Astrocyte (in vitro differentiated cells and primary cell): ENCODE measurements at regions not wholly inside any gene's neighbourhood (a gene's known extent, or its start where the extent isn't known, plus 50 kb on each side); places are given as distances from the start of the nearest gene placed in this dataset.

Source experiments
- DNase-seq: peaks from one replicate; pipeline ENCODE4 v3.0.0-alpha.2; 2010; ENCODE audit warnings: low read depth
- FAIRE-seq: peaks from 2 replicates; lab custom pipeline; 2011; peaks lifted over from hg19 to GRCh38; lab: Jason Lieb, UNC
- H2AFZ ChIP-seq: 2 replicates; pipeline ENCODE4 v1.6.0; 2012; ENCODE audit warnings: low read depth, low read length, inconsistent platforms
- H3K27ac ChIP-seq: 2 replicates; pipeline ENCODE4 v1.5.1; 2011; ENCODE audit warnings: low read depth, low read length, inconsistent platforms
- H3K27me3 ChIP-seq: 2 replicates; pipeline ENCODE4 v1.6.0; 2011; ENCODE audit warnings: low read length, inconsistent platforms; ENCODE audit not compliant: insufficient read depth
- H3K36me3 ChIP-seq: 2 replicates; pipeline ENCODE4 v1.5.1; 2011; ENCODE audit warnings: low read length, inconsistent platforms; ENCODE audit not compliant: insufficient read depth
- H3K4me1 ChIP-seq: 2 replicates; pipeline ENCODE4 v1.5.1; 2011; ENCODE audit warnings: low read length, inconsistent platforms; ENCODE audit not compliant: insufficient read depth
- H3K4me2 ChIP-seq: 2 replicates; pipeline ENCODE4 v1.6.0; 2012; ENCODE audit warnings: low read length, inconsistent platforms
- H3K4me3 ChIP-seq: 2 replicates; pipeline ENCODE4 v1.5.1; 2011; ENCODE audit warnings: low read depth, mild to moderate bottlenecking, low read length, inconsistent platforms; ENCODE audit not compliant: insufficient read depth
- H3K79me2 ChIP-seq: 2 replicates; pipeline ENCODE4 v1.6.0; 2012; ENCODE audit warnings: mild to moderate bottlenecking, low read length, inconsistent platforms; ENCODE audit not compliant: insufficient read depth
- H3K9ac ChIP-seq: 2 replicates; pipeline ENCODE4 v1.6.0; 2012; ENCODE audit warnings: mild to moderate bottlenecking, low read length, inconsistent platforms
- H3K9me3 ChIP-seq: 2 replicates; pipeline ENCODE4 v1.5.1; 2012; ENCODE audit warnings: low read depth, mild to moderate bottlenecking, low read length, inconsistent platforms; ENCODE audit not compliant: insufficient read depth
- H4K20me1 ChIP-seq: 2 replicates; pipeline ENCODE4 v1.6.0; 2012; ENCODE audit warnings: low read length, inconsistent platforms; ENCODE audit not compliant: insufficient read depth
- H3K27ac Mint-ChIP-seq: one replicate; pipeline ENCODE4 v1.8.0; 2021; ENCODE audit warnings: mild to moderate bottlenecking, mixed read lengths; ENCODE audit not compliant: unreplicated experiment
- H3K27me3 Mint-ChIP-seq: one replicate; pipeline ENCODE4 v1.8.0; 2021; ENCODE audit warnings: low read depth, mixed read lengths; ENCODE audit not compliant: unreplicated experiment
- H3K36me3 Mint-ChIP-seq: one replicate; pipeline ENCODE4 v1.8.0; 2021; ENCODE audit warnings: low read depth, mixed read lengths; ENCODE audit not compliant: unreplicated experiment
- H3K4me1 Mint-ChIP-seq: one replicate; pipeline ENCODE4 v1.8.0; 2021; ENCODE audit warnings: low read depth, mixed read lengths; ENCODE audit not compliant: unreplicated experiment
- H3K4me3 Mint-ChIP-seq: one replicate; pipeline ENCODE4 v1.8.0; 2021; ENCODE audit warnings: mild to moderate bottlenecking, moderate library complexity, mixed read lengths; ENCODE audit not compliant: unreplicated experiment
- H3K9me3 Mint-ChIP-seq: one replicate; pipeline ENCODE4 v1.8.0; 2021; ENCODE audit warnings: mild to moderate bottlenecking, mixed read lengths; ENCODE audit not compliant: unreplicated experiment
- CTCF ChIP-seq: IDR thresholded peaks from 2 replicates; pipeline ENCODE4 v1.5.1; 2011; ENCODE audit warnings: low read depth, mild to moderate bottlenecking, inconsistent platforms, low read length, moderate library complexity; ENCODE audit not compliant: insufficient read depth
- EZH2 ChIP-seq: IDR thresholded peaks from 2 replicates; pipeline ENCODE4 v1.6.1; 2012; ENCODE audit warnings: mild to moderate bottlenecking, low read length, inconsistent platforms; ENCODE audit not compliant: insufficient read depth

GRCh38 chr13:106029676-106030290 lies 505.7 kb downstream of the EFNB2 start:
- Mint-ChIP-seq H3K27me3 (no peaks in the 10 kb centered on the region), H3K4me3 (no peak overlapping the region), H3K27ac (no peak overlapping the region), H3K36me3 (no peaks in the 10 kb centered on the region), H3K4me1 (peaks cover 5% of the 10 kb centered on the region), H3K9me3 (no peaks in the 10 kb centered on the region)
- no peaks in the 10 kb centered on the region for H3K79me2 ChIP-seq
- no peak overlapping the region for H3K27ac ChIP-seq
- no peak for TF ChIP-seq EZH2
- TF ChIP-seq CTCF = no peak
- H2AFZ ChIP-seq = no peak overlapping the region
- no peaks in the 10 kb centered on the region for H3K27me3 ChIP-seq
- DNase-seq = no peak
- H4K20me1 ChIP-seq = no peaks in the 10 kb centered on the region
- no peak for FAIRE-seq
- no peak overlapping the region for H3K4me3 ChIP-seq
- no peak overlapping the region for H3K4me2 ChIP-seq
- H3K36me3 ChIP-seq = no peaks in the 10 kb centered on the region
- no peaks in the 10 kb centered on the region for H3K9me3 ChIP-seq
- peaks cover 3% of the 10 kb centered on the region for H3K4me1 ChIP-seq
- H3K9ac ChIP-seq = no peak overlapping the region

GRCh38 chr13:106028911-106029310 lies 506.6 kb downstream of the EFNB2 start:
- FAIRE-seq (peak; percentile 68), DNase-seq (peak; percentile 71)
- TF ChIP-seq EZH2 (no peak), CTCF (no peak)
- no peaks in the 10 kb centered on the region for H3K27me3 ChIP-seq
- Mint-ChIP-seq H3K4me1 (peaks cover 5% of the 10 kb centered on the region), H3K9me3 (peaks cover 3% of the 10 kb centered on the region), H3K4me3 (no peak overlapping the region), H3K27ac (no peak overlapping the region), H3K36me3 (no peaks in the 10 kb centered on the region), H3K27me3 (no peaks in the 10 kb centered on the region)
- H3K36me3 ChIP-seq = no peaks in the 10 kb centered on the region
- no peak overlapping the region for H3K9ac ChIP-seq
- no peaks in the 10 kb centered on the region for H4K20me1 ChIP-seq
- no peak overlapping the region for H3K27ac ChIP-seq
- H3K4me2 ChIP-seq = peak overlapping the region; percentile 26
- H3K79me2 ChIP-seq = no peaks in the 10 kb centered on the region
- H3K9me3 ChIP-seq = no peaks in the 10 kb centered on the region
- H3K4me1 ChIP-seq = peaks cover 3% of the 10 kb centered on the region
- no peak overlapping the region for H2AFZ ChIP-seq
- H3K4me3 ChIP-seq = no peak overlapping the region

- no peaks in the 10 kb centered on the region for H3K36me3 Mint-ChIP-seq
- no peak for DNase-seq
- Histone ChIP-seq H4K20me1 (no peaks in the 10 kb centered on the region), H2AFZ (no peak overlapping the region), H3K4me3 (no peak overlapping the region), H3K4me1 (no peaks in the 10 kb centered on the region), H3K27ac (no peak overlapping the region), H3K9ac (no peak overlapping the region), H3K9me3 (no peaks in the 10 kb centered on the region), H3K4me2 (no peak overlapping the region), H3K27me3 (no peaks in the 10 kb centered on the region), H3K36me3 (no peaks in the 10 kb centered on the region), H3K79me2 (no peaks in the 10 kb centered on the region)
- no peak overlapping the region for H3K27ac Mint-ChIP-seq
- no peaks in the 10 kb centered on the region for H3K4me1 Mint-ChIP-seq
- H3K4me3 Mint-ChIP-seq = no peak overlapping the region
- H3K27me3 Mint-ChIP-seq = peaks cover 3% of the 10 kb centered on the region
- H3K9me3 Mint-ChIP-seq = peaks cover 4% of the 10 kb centered on the region
- no peak for TF ChIP-seq EZH2
- TF ChIP-seq CTCF = no peak
- no peak for FAIRE-seq
Observed at GRCh38 chr13:106011600-106011999, 523.9 kb downstream of the EFNB2 start.
